Omental fat pad (tissue), 3 donors: ENCODE measurements at regions not wholly inside any gene's neighbourhood (a gene's known extent, or its start where the extent isn't known, plus 50 kb on each side); places are given as distances from the start of the nearest gene placed in this dataset.

Source experiments
- ATAC-seq: fragments of 150-250 bp; one replicate; pipeline ENCODE4 v1.9.1; 2016; ENCODE audit warnings: mild to moderate bottlenecking, moderate library complexity; ENCODE audit not compliant: low FRiP score
- DNase-seq: peaks from one replicate; pipeline ENCODE4 v3.0.0-alpha.2; 2019; ENCODE audit warnings: low spot score
- TF ChIP-seq, protein P1 (sequence below), 3 donors: fragments of 450-650 bp; IDR thresholded peaks; one replicate each; pipeline ENCODE4 v1.5.1; 2016 to 2017; ENCODE audit warnings: antibody characterized with exemption in 3 of 3, mild to moderate bottlenecking in 3 of 3, moderate library complexity in 2 of 3

DNA sequence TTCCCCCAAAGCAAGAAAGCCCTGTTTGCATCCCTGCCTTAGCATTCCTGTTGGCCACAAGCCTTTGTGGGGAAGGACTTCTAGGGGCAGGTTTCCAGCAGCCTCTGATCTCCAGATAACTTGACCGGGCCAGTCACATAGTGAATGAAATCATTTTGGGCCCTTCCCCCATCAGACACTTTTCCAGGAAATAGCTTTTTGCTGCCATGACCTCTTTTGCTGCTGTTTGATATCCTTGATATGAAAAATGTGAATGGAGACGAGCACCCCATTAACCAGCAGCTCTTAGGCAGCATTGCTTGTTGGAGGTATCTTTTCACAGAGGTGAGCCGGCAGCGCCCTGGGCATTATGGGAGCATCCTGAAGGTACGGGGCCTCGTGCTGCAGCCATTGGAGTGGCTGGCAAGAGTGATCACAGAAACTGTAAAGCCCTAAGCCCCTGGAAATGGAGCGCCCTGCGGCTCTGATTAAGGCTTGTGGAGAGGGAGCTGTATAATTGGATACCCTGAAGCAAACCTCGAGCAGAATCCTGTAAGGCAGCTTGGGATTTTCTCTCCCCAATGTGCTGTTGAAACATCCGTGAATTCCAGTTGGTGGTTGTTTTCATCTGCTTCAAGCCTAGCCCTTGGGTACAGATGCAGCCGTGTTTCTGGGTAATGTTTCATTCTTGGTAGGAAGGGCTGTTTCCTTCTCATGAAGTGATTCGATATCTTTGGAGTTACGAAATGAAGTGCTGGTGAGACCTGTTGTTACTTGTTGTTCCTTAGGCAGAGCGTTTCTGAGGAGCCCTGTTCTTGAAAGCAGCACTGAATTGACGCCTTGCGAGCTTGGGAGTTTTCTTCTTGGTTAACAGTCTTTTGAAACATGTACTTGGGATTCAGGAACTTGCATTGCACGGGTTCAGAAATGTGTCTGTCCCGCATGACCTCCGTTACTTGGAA, 179.0 kb downstream of the PTEN start:
- TF ChIP-seq, protein P1, sequence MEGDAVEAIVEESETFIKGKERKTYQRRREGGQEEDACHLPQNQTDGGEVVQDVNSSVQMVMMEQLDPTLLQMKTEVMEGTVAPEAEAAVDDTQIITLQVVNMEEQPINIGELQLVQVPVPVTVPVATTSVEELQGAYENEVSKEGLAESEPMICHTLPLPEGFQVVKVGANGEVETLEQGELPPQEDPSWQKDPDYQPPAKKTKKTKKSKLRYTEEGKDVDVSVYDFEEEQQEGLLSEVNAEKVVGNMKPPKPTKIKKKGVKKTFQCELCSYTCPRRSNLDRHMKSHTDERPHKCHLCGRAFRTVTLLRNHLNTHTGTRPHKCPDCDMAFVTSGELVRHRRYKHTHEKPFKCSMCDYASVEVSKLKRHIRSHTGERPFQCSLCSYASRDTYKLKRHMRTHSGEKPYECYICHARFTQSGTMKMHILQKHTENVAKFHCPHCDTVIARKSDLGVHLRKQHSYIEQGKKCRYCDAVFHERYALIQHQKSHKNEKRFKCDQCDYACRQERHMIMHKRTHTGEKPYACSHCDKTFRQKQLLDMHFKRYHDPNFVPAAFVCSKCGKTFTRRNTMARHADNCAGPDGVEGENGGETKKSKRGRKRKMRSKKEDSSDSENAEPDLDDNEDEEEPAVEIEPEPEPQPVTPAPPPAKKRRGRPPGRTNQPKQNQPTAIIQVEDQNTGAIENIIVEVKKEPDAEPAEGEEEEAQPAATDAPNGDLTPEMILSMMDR (IDR thresholded peaks at IDR 0.05), result no peak
- ATAC-seq, result peak; percentile 48
- DNase-seq, result no peak

DNA sequence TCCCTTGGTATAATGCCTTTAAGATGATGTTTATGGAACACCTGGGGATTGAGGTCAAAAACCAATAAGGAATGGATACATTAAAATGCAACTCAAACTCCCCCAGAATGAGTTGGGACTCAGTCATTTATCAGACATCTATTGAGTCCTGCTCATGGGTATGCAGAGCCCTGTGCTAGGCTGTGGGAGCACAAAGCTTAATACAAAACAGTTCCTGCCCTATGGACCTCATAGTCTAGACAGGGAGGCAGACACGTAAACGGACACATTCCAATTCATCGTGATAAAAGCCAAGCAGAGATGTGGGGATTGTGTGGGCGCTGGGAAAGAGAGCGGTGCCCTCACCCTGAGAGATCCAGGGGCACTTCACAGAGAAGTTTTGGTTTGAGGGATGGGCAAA, 181.7 kb downstream of the PTEN start:
- no peak for ATAC-seq
- TF ChIP-seq, protein P1 (IDR thresholded peaks at IDR 0.05), result no peak
- no peak for DNase-seq

DNA sequence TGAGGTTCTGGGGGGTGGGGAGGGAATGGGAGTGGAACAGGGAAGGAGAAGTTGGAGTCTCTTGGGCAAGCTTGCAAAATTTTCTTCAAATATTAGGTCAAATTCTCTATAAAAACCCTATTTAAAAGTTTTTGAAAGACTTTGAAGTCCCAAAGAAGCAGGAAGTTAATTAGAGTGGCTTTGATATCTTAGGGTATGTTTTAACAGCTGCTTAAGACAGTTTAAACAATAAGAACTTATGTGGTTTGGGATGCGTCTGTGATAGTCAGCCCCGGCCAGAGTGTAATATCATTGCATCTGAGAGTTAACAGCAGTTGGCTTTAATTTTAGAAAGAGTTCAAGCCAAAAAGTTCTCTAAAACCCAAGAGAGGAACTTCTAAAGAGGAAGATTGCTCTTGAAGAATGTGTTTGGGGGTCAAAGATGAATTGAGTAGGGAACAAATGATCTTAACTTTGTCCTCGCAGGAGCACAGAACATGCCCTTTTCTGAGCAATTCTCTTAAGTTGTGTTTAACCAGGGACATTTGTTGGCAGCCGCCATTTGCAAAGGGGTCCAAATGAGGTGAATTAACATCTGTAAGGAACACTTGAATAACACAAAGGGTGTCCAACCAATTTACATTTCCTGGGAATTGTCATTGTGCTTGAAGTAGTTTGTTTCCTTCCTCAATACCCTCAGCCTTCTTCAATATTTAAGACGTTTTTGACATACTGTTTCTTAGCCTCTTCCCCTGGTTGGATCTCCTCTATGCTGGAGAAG, 182.4 kb downstream of the PTEN start:
- TF ChIP-seq, protein P1 (IDR thresholded peaks at IDR 0.05), result no peak
- ATAC-seq (no peak), DNase-seq (no peak)

DNA sequence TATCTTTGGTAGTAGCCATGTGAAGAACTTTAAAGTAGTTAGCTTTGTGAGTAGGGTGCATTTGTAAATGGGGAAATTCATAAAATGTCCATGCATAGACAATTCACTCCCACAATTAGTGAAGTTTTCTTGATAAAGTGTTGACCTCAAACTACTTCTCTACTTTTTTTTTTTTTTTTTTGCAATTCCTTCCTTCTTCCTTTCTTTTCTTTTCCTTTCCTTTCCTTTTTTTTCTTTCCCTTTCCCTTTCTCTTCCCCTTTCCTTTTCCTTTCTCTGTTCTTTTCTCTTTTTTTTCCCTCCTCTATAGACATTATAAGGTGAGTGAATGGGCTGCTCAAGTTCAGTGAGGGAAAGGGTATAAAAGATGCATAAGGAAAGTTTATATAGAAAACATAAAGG, 184.2 kb downstream of the PTEN start:
- no peak for ATAC-seq
- TF ChIP-seq, protein P1 (IDR thresholded peaks at IDR 0.05), result no peak
- no peak for DNase-seq

DNA sequence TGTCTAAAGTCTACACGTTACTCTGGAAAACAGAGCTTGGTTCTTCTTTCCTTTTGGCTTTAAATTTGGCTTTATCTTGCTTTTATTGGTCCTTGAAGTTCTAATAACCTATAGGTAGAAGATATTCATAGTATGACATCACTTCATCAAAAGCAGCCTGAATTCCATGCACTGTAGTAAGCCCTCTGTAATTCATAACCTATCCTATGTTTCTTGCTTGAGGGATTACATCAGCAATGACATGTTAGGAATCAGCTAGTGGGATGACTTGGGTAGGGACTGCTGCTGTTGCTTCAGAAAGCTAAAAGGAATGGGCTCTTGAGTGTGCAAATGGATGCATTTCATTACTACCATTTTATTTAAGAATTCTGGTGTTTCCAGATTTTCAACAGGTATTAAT, 184.9 kb downstream of the PTEN start:
- ATAC-seq (no peak), DNase-seq (no peak)
- TF ChIP-seq, protein P1 (IDR thresholded peaks at IDR 0.05), result no peak

DNA sequence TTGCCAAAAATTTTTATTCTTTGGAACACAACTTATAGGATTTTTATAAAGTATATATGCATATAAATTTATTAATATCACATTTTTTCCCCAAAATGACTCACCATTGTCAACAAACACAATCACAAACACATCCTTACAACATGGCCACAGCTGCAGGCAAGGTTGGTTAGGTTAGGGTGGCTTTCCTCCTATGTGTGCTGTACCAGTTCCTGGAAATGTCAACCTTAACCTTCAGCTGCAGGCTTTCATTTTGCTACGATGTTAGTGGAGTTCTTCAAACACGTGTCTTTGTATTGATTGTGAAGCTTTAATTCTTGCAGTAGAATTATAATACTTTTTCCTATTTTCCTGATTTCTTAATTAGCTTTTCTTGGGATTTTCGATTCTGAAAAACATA, 185.8 kb downstream of the PTEN start:
- TF ChIP-seq, protein P1 (IDR thresholded peaks at IDR 0.05), result no peak
- DNase-seq (no peak), ATAC-seq (no peak)
